ENCODE measurements at regions not wholly inside any gene's neighbourhood (a gene's known extent, or its start where the extent isn't known, plus 50 kb on each side); places are given as distances from the start of the nearest gene placed in this dataset.

DNA sequence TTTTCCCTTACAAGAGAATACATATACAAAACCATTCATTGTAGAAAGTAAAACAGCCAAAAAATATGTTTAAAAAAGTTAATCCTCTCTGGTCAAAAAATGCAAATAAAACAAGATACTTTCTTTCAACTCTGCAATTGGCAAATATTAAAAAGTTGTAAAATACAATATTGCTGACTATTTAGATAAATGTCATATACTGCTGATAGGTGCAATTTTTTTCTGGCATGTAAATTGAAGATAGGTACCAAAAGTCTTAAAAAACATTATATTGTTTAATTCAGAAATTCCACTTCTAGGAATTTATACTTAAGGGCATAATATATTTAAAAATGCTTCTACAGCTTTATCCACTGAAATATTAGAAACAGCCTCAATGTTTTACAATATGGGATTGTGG, 66.4 kb upstream of the TLL1 start:
- TF ChIP-seq POLR2AphosphoS5 (IDR thresholded peaks at IDR 0.05; ENCODE audit: low read depth, low read length) (no peak), TAF1 (IDR thresholded peaks at IDR 0.05; ENCODE audit: borderline replicate concordance, insufficient read depth, low read length) (no peak), SIN3A (IDR thresholded peaks at IDR 0.05; ENCODE audit: borderline replicate concordance, insufficient read depth, low read length) (no peak)

Measured in PFSK-1 (cell line).